B cell (primary cell): ENCODE measurements at regions not wholly inside any gene's neighbourhood (a gene's known extent, or its start where the extent isn't known, plus 50 kb on each side); places are given as distances from the start of the nearest gene placed in this dataset.

Source experiments
- ATAC-seq: fragments of 200-7000 bp; cut with Tn5 transposase; one replicate; pipeline ENCODE4 v1.10.0; 2021; ENCODE audit warnings: low read depth, mild to moderate bottlenecking, moderate number of reproducible peaks, moderate library complexity
- CTCF ChIA-PET: fragments of 350-600 bp; sonication (Branson Sonifier 250); formaldehyde crosslinking; loops from one replicate; lab custom pipeline; 2021; ENCODE audit warnings: antibody characterized with exemption, inconsistent platforms; lab: Charles Lee
- POLR2A ChIA-PET: fragments of 350-600 bp; sonication (Branson Sonifier 250); formaldehyde crosslinking; loops from one replicate; lab custom pipeline; 2021; ENCODE audit warnings: antibody characterized with exemption; lab: Charles Lee
- DNase-seq: peaks from one replicate; pipeline ENCODE4 v3.0.0; 2013
- H2AFZ ChIP-seq: 2 replicates; pipeline ENCODE4 v1.6.1; 2012; ENCODE audit warnings: mild to moderate bottlenecking, low read depth, low read length; ENCODE audit not compliant: insufficient read depth, poor library complexity, severe bottlenecking
- H3K27ac ChIP-seq, 2 donors: 1 replicate in 1 of 2; 2 replicates in 1 of 2; pipeline ENCODE4 v1.5.1; 2012 to 2013; ENCODE audit warnings: low read length in 2 of 2, mild to moderate bottlenecking in 2 of 2, moderate library complexity in 1 of 2
- H3K27me3 ChIP-seq, 4 experiments: fragments of 200-600 bp in 1 of 4; sonication (generic) in 1 of 4; replicated peaks in 1 of 4; 1 replicate in 2 of 4; 2 replicates in 2 of 4; pipeline versions ENCODE4 v1.6.1 to v1.7.0; 2013 to 2016; ENCODE audit warnings: low read length in 3 of 4, mild to moderate bottlenecking in 2 of 4, mixed read lengths in 1 of 4, moderate library complexity in 1 of 4; ENCODE audit not compliant: insufficient read depth in 4 of 4, control insufficient read depth in 3 of 4; ENCODE audit errors: control extremely low read depth in 1 of 4
- H3K36me3 ChIP-seq, 2 experiments: replicated peaks in 1 of 2; 1 replicate in 1 of 2; 2 replicates in 1 of 2; pipeline versions ENCODE4 v1.6.1 to v1.7.1; 2013; ENCODE audit warnings: low read length in 1 of 2; ENCODE audit not compliant: insufficient read depth in 2 of 2, control insufficient read depth in 1 of 2; ENCODE audit errors: control extremely low read depth in 1 of 2, extremely low read depth in 1 of 2
- H3K4me1 ChIP-seq, 2 donors: fragments of 200-600 bp in 1 of 2; sonication (generic) in 1 of 2; 1 replicate in 1 of 2; 2 replicates in 1 of 2; pipeline versions ENCODE4 v1.5.1 to v1.6.1; 2013 to 2017; ENCODE audit warnings: low read length in 2 of 2; ENCODE audit not compliant: control insufficient read depth in 2 of 2, insufficient read depth in 2 of 2
- H3K4me2 ChIP-seq: replicated peaks from 2 replicates; pipeline ENCODE3; 2012; ENCODE audit warnings: mild to moderate bottlenecking, low read depth, low read length; ENCODE audit not compliant: poor library complexity, severe bottlenecking
- H3K4me3 ChIP-seq, 5 experiments: fragments of 200-600 bp in 1 of 5; sonication (generic) in 1 of 5; 1 replicate in 3 of 5; 2 replicates in 2 of 5; pipeline versions ENCODE4 v1.5.1 to v1.7.0; 2011 to 2016; ENCODE audit warnings: low read length in 4 of 5, mild to moderate bottlenecking in 4 of 5, low read depth in 2 of 5, control low read depth in 1 of 5, moderate library complexity in 1 of 5; ENCODE audit not compliant: insufficient read depth in 1 of 5; ENCODE audit errors: control extremely low read depth in 1 of 5, extremely low read depth in 1 of 5
- H3K79me2 ChIP-seq: fragments of 200-600 bp; sonication (generic); one replicate; pipeline ENCODE4 v1.6.0; 2016; ENCODE audit warnings: low read length; ENCODE audit not compliant: control insufficient read depth, insufficient read depth
- H3K9ac ChIP-seq: fragments of 200-600 bp; sonication (generic); 2 replicates; pipeline ENCODE4 v1.6.1; 2017; ENCODE audit warnings: mild to moderate bottlenecking, low read length, moderate library complexity
- H3K9me3 ChIP-seq, 3 donors: one replicate each; pipeline versions ENCODE4 v1.6.1 to v1.7.1; 2013; ENCODE audit warnings: low read length in 2 of 3; ENCODE audit not compliant: control insufficient read depth in 2 of 3, insufficient read depth in 1 of 3; ENCODE audit errors: control extremely low read depth in 1 of 3
- H4K20me1 ChIP-seq: 2 replicates; pipeline ENCODE4 v1.6.0; 2012; ENCODE audit warnings: mild to moderate bottlenecking, low read length; ENCODE audit not compliant: insufficient read depth, control insufficient read depth, poor library complexity, severe bottlenecking
- H3K27ac Mint-ChIP-seq: one replicate; pipeline ENCODE4 v1.8.0; 2021; ENCODE audit warnings: mixed read lengths
- H3K27me3 Mint-ChIP-seq: one replicate; pipeline ENCODE4 v1.8.0; 2021; ENCODE audit warnings: mixed read lengths
- H3K4me1 Mint-ChIP-seq: one replicate; pipeline ENCODE4 v1.8.0; 2021; ENCODE audit warnings: mixed read lengths
- H3K4me3 Mint-ChIP-seq: one replicate; pipeline ENCODE4 v1.8.0; 2021; ENCODE audit warnings: mixed read lengths
- H3K9me3 Mint-ChIP-seq: one replicate; pipeline ENCODE4 v1.8.0; 2022; ENCODE audit warnings: mixed read lengths; ENCODE audit not compliant: insufficient read depth
- CTCF ChIP-seq: fragments of 200-600 bp; IDR thresholded peaks from one replicate; pipeline ENCODE4 v1.8.0; 2022; ENCODE audit warnings: antibody characterized with exemption, mild to moderate bottlenecking
- EZH2 ChIP-seq: IDR thresholded peaks from 2 replicates; pipeline ENCODE4 v1.6.1; 2012; ENCODE audit warnings: borderline replicate concordance, low read depth, mild to moderate bottlenecking, moderate library complexity, low read length; ENCODE audit not compliant: insufficient read depth, poor library complexity, severe bottlenecking
- WGBS: methylation state at CpG from one replicate; pipeline ENCODE4 v1.1.5; 2013; ENCODE audit warnings: missing lambda C conversion rate; ENCODE audit not compliant: insufficient coverage; 5-methylcytosine and 5-hydroxymethylcytosine counted together
- intact Hi-C: fragments of 100-400 bp; cut with micrococcal nuclease; formaldehyde crosslinking; loops from one replicate; pipeline ENCODE4 v1.10.0; 2022

DNA sequence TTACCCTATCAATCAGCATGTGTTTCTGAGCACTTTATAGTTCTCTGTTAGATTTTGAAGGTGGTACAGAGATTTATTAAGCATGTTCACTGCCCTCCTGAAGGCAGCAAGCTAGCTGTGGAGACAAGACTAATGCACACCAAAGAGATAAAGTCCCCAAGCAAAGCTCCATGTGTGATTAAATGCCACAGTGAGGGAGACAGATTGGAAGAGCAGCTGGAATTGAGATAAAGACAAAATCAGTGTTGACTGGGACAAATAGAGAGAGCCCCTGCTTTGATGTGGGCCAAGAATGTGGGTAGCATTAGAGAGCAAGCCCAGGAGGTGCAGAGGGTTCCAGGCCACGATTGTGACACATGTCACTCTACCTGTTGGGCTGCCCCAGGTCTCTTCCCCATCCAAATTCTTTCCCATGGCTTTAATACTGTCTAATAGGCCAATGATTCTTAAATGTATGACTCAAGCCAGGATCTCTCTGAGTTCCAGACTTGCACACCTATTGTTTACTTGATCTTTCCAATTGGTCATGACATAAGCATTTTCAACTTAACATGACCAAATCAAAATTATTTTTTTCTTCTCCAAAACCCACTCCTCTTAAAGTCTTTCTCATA is 60.1 kb upstream of the ZC3H12C start:
- CTCF ChIA-PET: no interaction called here
- intact Hi-C loops: no loop called here
- no peak overlapping the region for H3K4me2 ChIP-seq
- H3K4me1 Mint-ChIP-seq: peaks cover 3% of the 10 kb centered on the region
- 71% methylated on average over 1 of the region's 1 CpG for WGBS
- H3K36me3 ChIP-seq: no peaks in the 10 kb centered on the region
- H3K27ac ChIP-seq: no peak overlapping the region
- peaks cover 4 to 6% of the 10 kb centered on the region in 2 donors for H3K4me1 ChIP-seq
- no peaks in the 10 kb centered on the region for H3K79me2 ChIP-seq
- POLR2A ChIA-PET: no interaction called here
- DNase-seq (no peak), ATAC-seq (no peak)
- TF ChIP-seq CTCF (no peak), EZH2 (no peak)
- no peaks in the 10 kb centered on the region for H4K20me1 ChIP-seq
- H3K9ac ChIP-seq: no peak overlapping the region
- peaks cover 69% of the 10 kb centered on the region for H3K27me3 Mint-ChIP-seq
- H3K9me3 Mint-ChIP-seq: no peaks in the 10 kb centered on the region
- H3K9me3 ChIP-seq: peaks cover 10 to 21% (median 12%) of the 10 kb centered on the region in 3 donors
- no peak overlapping the region for H3K4me3 Mint-ChIP-seq
- H3K4me3 ChIP-seq: no peak overlapping the region
- no peak overlapping the region for H2AFZ ChIP-seq
- H3K27ac Mint-ChIP-seq: no peak overlapping the region
- H3K27me3 ChIP-seq: peaks cover 0 to 78% (median 55%) of the 10 kb centered on the region in 4 experiments

DNA sequence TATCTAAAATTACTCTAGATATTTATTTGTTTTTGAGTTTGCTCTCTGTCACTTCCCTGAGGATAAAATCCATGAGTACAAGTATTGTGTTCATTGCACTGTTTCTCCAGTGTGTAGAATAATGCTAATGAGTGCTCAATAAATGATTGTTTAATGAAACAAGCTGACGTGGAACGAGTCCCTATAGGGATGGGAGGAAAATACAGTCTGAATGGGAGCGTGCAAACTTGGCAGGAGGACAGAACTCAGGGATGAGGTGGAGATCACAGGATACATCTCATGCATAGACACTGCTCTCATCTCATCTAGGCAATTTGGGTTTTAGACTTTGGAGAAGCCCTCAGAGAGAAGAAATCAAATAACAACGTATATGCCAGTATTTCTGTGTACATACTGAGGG is 58.4 kb upstream of the ZC3H12C start:
- ChIA-PET CTCF (no interaction called here), POLR2A (no interaction called here)
- Mint-ChIP-seq H3K27ac (no peak overlapping the region), H3K4me1 (no peaks in the 10 kb centered on the region), H3K4me3 (no peak overlapping the region), H3K9me3 (no peaks in the 10 kb centered on the region), H3K27me3 (peaks cover 70% of the 10 kb centered on the region)
- H3K4me2 ChIP-seq: no peak overlapping the region
- H3K9me3 ChIP-seq: peaks cover 3 to 10% (median 5%) of the 10 kb centered on the region in 3 donors
- intact Hi-C loops: no loop called here
- H3K9ac ChIP-seq: no peak overlapping the region
- ATAC-seq: no peak
- peaks cover 0 to 77% (median 56%) of the 10 kb centered on the region in 4 experiments for H3K27me3 ChIP-seq
- H3K27ac ChIP-seq: no peak overlapping the region
- no peaks in the 10 kb centered on the region for H4K20me1 ChIP-seq
- H2AFZ ChIP-seq: no peak overlapping the region
- H3K4me1 ChIP-seq: no peaks in the 10 kb centered on the region
- no peaks in the 10 kb centered on the region for H3K79me2 ChIP-seq
- no peak overlapping the region for H3K4me3 ChIP-seq
- no peak for TF ChIP-seq EZH2
- no peak for TF ChIP-seq CTCF
- no peaks in the 10 kb centered on the region for H3K36me3 ChIP-seq
- 61% methylated on average over 4 of the region's 4 CpGs for WGBS
- no peak for DNase-seq
